HG02943 (cell line): ENCODE measurements at regions not wholly inside any gene's neighbourhood (a gene's known extent, or its start where the extent isn't known, plus 50 kb on each side); places are given as distances from the start of the nearest gene placed in this dataset.

Experiments used
- ATAC-seq: cut with Tn5 transposase; IDR thresholded peaks from one replicate; pipeline ENCODE4 v1.9.1; 2021; ENCODE audit warnings: mild to moderate bottlenecking, low read depth, moderate library complexity; ENCODE audit not compliant: unreplicated experiment

DNA sequence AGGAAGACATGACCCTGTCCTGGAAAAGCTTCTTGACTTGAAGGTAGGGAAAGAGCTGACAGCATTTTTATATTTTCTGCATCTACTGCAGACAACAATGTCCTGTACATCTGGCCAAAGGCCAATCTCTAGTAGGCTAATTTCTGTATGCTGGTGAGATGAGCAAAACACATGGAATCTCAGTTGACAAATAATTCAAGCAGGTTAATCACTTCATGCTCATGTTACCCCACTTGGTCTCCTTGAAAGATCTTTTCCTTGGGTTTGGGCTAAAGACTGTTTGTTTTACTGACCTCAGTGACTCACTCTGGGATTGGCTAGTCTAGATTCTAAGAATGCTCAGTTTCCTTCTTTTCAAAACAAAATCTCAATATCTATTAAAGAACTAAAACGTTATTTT lies 298.8 kb downstream of the LMO7 start:
- ATAC-seq, result no peak

DNA sequence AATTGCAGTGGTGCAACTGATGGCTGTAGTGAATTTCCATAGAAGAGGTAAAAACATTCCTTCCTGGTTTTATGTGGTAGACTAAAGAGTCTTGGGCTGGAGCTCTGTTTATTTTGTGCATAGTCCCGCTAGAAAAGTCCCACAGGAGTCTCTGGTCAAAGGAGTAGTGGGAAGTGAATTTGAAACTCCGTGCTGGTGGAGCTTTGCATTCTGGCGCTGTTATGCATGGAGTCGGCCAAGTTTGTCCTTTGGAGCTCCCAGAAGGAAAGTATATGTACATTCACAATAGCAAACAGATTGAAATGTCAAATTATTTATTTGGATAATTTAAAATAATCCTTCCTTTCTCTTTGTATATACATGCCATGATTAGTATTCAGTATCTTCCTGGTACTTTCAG lies 296.5 kb downstream of the LMO7 start:
- ATAC-seq, result no peak

DNA sequence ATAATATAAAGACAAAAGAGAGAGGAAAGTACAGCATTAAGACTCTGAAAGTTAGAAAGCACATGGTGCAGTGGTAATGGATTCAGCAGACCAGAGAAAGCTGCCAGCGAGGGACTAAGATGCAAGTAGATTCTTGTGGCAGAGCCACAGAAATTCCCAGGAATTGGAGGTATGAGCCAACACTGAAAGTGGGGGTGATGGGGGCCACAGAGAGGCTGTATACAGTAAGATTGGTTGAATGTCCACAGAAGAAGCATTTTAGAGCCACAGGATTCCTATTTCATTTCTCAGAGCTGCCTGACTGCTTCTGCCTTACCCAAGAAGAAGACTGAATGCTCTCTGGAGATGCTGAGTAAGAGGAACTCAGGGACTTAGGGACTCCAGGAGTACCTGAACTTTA lies 295.0 kb downstream of the LMO7 start:
- ATAC-seq, result no peak

DNA sequence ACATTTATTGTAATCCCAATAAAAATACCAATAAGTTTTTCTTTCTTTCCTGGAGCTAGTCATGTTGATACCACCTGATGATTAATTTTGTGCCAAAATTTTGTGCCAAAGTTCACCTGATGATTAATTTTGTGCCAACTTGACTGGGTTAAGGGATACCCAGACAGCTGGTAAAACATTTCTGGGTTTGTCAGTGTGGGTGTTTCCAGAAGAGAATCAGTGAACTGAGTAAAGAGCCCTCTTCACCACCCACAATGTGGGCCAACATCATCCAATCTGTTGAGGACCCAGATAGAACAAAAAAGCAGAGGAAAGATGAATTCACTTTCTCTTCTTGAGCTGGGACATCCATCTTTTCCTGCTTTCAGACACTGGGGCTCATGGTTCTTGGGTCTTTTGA lies 292.9 kb downstream of the LMO7 start:
- no peak for ATAC-seq

DNA sequence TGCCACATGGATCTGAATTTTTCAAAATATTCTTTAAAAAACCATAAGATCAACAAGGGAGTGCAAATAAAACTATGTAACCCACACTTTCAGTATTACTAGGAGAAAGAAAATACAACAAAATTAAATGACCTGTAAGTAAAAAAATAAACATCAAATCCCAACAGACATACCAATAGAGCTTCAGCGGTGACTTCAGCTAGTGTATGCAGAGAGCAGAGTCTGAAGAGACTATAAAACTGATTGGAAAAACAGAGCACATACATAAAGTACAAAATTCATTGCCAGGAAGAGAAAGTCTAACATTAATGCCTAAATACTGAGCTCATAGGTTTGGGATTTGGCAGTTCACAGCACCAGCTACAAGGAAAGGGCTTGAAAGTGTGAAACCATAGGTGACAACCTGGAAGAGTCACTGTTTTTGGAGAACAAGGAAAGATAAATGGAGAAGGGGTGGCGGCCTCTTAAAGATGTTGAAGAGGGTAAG lies 291.1 kb downstream of the LMO7 start:
- no peak for ATAC-seq

DNA sequence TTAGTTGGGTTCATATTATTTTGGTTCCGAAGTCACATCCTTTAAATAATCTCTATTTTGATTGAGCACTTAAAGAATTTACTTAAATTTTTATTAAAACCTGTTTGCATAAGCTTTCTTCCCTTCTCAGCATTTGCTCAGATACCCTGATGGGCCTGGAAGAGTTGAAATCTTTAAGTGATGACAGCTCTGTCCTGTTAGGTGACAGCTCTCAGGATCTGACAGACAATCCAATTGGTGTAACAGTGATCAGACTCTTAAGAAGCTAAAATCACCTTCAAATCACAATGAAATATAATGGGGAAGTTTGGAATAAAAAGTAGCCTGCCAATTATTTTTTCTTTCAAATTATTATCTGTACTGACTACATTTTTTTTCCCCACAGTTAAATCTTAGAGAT lies 284.4 kb downstream of the LMO7 start:
- no peak for ATAC-seq

DNA sequence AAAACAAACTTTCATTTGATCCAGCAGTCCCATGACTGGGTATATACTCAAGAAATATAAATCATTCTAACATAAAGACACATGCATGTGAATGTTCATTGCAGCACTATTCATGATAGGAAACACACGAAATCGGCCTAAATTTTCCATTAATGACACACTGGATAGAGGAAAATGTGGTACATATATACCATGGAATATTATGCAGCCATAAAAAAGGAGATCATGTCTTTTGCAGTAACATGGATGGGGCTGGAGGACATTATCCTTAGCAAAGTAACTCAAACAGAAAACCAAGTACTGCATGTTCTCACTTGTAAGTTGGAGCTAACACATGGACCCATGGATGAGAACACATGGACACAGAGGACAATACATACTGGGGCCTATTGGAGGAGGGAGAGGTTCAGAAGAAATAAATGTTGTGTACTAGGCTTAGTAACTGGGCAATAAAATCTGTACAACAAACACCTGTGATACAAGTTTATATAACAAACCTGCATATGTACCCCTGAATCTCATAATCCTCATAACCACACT lies 283.6 kb downstream of the LMO7 start:
- ATAC-seq, result no peak

DNA sequence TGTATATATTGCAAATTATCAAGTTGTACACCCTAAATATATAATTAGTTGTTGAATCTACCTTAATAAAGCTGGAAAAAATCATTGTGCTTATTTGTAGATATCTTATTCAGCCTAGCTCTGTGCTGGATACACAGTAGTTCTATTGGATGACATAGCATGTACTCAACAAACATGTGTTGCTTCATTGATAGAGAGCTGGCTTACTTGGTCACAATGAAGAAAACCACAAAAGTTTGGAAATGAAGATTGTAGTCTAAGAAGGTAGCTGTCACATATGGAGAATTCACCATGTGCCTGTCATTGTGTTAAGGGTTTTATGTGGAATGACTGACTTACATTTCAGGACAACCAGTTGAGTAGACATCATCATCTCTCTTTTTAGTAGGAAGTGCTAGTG lies 278.9 kb downstream of the LMO7 start:
- no peak for ATAC-seq

DNA sequence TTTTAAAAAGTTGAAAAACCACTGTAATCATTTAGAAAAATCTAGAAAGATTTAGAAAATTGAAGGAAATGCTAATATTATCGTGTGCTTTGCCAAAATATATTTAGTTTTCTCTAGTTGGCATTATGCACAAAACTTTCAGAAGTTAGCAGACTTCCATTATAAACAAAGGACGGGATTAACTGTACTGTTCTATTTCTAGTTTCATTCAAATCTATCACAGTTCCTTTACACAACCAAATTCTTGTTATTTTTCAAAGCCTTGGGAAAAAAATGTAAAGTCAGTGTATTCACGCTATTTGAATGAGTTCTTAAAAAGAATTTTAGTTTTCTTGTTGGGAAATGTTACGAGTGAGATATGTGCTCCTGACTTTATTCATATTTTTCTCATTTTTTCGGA lies 277.8 kb downstream of the LMO7 start:
- ATAC-seq, result no peak

DNA sequence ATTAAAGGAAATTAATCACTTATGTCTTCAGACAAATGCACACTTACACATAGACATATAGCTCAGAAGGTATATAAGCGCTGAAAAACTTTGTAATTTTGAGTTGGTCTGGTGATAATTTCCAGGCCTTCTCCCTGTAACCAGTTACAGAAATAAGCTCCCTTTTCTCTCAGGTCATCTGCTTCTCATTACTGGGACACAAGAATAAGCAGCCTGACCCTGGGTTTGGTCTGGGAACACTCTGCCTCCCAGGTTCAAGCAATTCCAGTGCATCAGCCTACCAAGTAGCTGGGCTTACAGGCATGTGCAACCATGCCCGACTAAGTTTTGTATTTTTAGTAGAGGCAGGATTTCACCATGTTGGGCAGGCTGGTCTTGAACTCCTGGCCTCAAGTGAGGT lies 274.5 kb downstream of the LMO7 start:
- ATAC-seq, result no peak
